Prostate gland (tissue), 2 donors: ENCODE measurements at regions not wholly inside any gene's neighbourhood (a gene's known extent, or its start where the extent isn't known, plus 50 kb on each side); places are given as distances from the start of the nearest gene placed in this dataset.

Experiments
- CTCF ChIP-seq, 4 experiments: fragments of 200-600 bp in 2 of 4; fragments of 450-650 bp in 2 of 4; sonication (generic) in 2 of 4; IDR thresholded peaks; 1 replicate in 3 of 4; 2 replicates in 1 of 4; pipeline ENCODE4 v1.5.1; 2016 to 2019; ENCODE audit warnings: antibody characterized with exemption in 4 of 4, mild to moderate bottlenecking in 2 of 4, moderate library complexity in 2 of 4
- POLR2A ChIP-seq: fragments of 450-650 bp; IDR thresholded peaks from one replicate; pipeline ENCODE4 v1.6.1; 2016; ENCODE audit warnings: antibody characterized with exemption, mild to moderate bottlenecking

GRCh38 chr1:181409981-181410380 lies 73.3 kb upstream of the CACNA1E start:
- no peak for TF ChIP-seq CTCF (IDR thresholded peaks at IDR 0.05)
- TF ChIP-seq POLR2A: no peak
